ENCODE measurements at regions not wholly inside any gene's neighbourhood (a gene's known extent, or its start where the extent isn't known, plus 50 kb on each side); places are given as distances from the start of the nearest gene placed in this dataset.

DNA sequence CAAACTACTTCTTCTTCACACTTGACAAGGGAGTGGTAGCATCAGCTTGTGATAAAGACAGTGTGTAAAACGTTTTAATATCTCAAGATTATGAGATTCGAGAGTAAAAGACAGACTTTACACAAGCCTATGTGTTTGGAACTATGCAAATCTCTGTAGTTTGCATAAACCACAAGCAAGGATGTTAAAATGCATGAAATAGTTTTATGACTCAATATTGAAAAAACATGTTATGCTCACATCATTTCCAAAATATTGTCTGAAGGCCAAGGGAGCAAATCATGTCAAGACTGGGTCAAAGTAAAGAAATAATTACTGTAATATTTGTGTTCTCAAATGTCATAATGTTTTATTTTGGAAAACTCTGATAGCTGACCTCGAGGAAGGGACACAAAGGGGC lies 316.8 kb upstream of the KLF12 start:
- DNase-seq, result no peak

DNA sequence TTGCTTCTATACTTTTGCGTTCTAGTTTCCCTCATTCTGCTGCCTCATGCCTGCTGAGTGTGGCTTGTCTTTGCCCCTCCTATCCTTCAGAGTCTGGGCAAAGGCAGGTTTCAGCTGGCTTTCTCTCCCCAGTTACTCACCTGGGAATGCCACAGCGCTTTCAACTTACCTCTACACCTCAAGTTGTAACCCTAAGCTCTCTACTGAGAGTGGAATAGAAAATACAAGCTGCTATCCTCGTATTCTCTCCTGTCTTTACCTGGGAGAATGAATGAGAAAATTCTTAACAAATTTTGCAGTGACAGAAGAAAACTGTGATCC lies 316.3 kb upstream of the KLF12 start:
- DNase-seq, result no peak

- no peak for DNase-seq
Observed at GRCh38 chr13:74449811-74450524, 315.8 kb upstream of the KLF12 start.

DNA sequence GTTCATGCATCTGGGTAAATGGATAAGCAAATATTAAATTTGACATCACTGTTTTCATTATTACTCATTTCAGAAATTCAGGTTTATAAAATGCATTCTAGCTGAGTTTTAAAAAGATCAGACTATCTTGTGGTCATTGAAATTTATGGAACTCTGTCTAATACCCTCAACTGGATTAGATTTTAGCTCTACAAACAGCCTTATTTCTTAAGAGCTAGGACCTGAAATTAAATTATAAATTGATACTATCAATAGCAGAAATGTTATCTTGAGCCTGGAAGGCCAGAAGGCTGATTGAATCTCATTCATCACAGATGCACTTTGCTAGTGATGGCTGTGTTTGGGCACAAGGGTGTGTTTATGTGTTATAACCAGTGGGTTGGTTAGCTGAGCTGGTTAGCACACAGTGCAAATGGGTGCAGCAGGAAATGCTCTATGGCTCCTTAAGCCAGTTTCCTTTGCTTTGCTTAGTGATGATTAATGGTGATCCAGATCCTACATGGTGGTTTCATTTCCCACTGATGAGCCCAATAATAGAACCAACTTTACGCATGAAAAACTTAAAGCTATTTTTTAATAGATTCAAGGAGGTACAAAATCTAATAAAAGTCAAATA lies 310.8 kb upstream of the KLF12 start:
- no peak for DNase-seq

DNA sequence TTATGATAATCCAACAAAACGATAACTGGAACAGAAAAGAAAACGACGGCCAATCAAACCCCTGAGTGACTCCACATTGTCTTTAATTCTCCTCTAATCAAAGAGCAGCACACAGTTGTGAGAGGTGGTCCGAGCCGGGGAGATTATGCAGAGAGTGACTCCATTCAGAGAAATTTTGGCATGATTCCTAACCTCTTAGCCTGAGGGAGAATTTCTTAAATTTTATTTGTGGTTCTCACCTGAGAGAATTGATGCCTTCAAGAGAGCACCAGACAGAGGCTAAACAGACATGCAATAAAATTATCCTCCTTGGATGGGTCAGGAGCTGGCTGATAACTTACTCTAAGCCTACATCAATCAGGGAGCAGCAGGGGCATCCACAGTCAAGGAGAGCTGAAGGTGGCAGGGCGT lies 310.0 kb upstream of the KLF12 start:
- no peak for DNase-seq

DNA sequence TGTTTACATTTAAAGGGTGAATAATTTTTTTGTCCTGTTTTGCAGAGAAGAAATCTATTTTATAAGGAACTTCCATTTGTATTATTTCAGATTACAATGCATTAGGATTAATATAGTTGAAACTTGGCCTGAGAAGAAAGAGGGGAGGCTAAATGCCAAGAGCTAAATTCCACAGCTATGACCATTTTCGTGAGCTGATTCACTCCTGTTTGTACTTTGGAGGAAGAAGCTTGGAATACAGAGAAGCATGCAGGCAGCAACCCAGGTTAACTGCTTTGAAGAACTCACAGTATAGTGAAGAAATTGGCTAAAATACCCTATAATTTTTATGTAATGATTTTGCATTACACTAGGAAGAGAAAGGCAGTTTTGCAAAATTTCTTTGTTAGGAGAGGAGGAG lies 309.4 kb upstream of the KLF12 start:
- no peak for DNase-seq

DNA sequence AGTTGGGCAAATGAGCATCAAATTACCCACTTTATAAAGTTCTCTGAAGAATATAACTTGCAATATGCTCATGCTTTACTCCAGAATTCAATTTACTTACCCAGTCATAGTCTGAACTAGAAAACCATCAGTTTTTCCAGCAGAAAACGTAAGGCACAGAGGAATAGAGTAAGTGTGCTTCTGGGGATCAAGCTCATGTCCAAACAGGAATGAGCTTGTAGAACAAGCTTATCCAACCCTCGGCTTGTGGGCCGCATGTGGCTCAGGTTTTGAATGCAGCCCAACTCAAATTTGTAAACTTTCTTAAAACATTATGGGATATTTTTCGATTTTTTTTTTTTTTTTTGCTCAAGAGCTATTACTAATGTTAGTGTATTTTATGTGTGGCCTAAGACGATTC lies 308.5 kb upstream of the KLF12 start:
- no peak for DNase-seq

DNA sequence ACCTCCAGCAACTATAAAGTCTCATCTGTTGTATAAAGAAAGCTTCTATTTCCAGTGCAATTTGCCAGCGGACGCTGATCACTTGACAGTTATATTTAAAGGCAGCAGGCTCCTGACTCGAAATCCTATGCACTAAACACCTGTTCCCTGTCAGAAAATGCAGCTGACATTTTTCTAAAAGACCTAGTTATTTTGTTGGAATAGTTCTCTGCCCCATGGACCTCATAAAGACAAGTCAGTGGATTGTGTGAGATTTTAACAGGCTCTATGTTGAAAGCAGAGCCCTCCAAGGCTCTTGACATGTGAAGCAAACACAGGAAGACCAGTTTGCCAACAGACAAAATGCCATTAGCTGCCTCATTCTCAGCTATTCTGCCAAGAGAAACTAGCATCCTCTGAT lies 304.7 kb upstream of the KLF12 start:
- no peak for DNase-seq

- DNase-seq, result no peak
Observed at GRCh38 chr13:74434782-74435181, 300.6 kb upstream of the KLF12 start.

DNA sequence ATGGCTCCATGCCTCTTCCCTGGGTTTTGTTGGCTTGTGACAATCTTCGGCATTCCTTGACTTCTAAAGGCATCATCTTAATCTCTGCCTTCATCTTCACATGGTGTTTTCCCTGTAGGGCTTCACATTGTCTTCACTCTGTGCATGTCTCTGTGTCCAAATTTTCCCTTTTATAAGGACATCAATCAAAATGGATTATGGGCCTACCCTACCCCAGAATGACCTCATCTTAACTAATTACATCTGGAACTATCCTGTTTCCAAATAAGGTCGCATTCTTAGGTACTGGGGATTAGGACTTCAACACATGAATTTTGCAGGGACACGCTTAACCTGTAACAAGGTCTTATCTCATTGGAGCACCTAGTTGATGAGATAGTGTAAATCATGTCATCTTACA lies 290.3 kb upstream of the KLF12 start:
- DNase-seq, result no peak

DNA sequence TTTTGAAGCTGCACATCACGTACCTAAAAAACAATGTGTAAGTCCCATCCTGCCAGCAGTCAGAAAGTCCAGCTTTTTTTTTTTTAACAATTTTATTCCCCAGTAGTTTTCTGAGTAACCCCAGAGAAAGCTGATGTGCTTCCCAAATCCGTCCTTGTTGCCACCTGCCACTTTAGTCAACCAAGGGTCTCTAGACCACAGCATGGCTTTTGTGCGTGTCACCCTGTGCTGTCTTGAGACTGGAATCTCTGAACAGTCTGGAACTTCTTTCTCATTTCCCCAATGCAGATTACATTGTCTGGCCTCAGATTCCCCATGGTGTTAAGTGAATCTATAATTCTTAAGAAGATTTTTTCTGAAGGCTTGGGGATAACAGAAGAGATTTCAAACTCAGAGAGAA lies 289.2 kb upstream of the KLF12 start:
- no peak for DNase-seq

GRCh38 chr13:74414458-74414857 lies 280.3 kb upstream of the KLF12 start:
- no peak for DNase-seq

GRCh38 chr13:74413482-74413881 lies 279.3 kb upstream of the KLF12 start:
- DNase-seq, result no peak

- no peak for DNase-seq
Observed at GRCh38 chr13:74409551-74409950, 275.3 kb upstream of the KLF12 start.

DNA sequence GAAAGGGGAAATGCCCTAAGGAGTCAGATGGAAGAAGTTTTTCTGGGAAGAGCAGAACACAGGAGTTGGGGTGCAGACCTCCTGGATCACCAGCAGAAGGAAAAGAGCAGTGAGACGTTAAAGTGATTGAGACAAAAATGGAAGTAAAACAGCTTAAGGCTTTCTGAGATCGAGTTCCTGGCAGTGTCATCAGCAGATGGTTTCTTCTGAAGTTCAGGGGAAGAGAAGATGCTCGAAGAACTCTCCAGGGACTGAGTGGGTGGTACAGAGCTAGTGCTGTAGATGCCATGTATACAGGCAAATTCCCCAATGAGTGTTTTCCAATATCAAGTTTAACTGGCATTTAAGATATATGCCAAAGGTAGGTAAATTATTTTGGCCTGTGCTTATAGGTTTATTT lies 272.2 kb upstream of the KLF12 start:
- no peak for DNase-seq

DNA sequence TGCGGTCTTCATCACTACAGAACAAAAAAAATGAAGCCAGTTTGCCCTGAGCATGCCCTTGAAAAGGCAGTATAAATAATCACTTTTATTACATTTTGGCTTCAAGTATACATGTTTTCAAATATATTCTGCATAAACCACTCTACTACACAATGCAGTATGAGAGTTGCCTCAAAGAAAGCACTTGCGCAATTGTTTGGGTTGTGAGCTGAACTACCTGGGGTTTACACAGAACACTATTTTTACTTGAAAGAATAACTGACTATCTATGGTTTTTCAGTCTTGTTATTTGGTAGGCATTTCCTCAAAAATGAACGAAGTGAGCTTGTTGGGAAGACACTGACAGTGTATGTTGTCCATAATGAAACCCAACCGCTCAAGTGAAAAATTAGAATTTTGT lies 264.4 kb upstream of the KLF12 start:
- no peak for DNase-seq

- no peak for DNase-seq
Observed at GRCh38 chr13:74389056-74389455, 254.9 kb upstream of the KLF12 start.

DNA sequence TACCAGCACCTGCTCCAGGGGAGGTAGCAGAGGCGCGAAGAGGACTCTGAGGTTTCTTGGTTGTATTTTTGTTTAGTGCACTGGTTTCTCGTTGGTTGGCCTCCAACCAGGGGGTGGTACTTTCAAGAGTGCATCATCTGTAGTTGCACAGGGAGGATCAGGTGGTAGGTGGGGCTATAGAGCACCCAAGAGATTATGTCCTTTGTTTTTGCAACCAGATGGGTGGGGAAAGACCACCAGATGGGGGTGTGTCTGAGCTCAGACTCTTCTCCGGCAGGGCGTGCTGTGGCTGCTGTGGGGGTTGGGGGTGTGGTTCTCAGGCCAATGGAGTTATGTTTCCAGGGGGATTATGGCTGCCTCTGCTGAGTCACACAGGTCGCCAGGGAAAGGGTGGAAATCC lies 254.4 kb upstream of the KLF12 start:
- DNase-seq, result no peak

- no peak for DNase-seq
Observed at GRCh38 chr13:74372511-74372910, 238.3 kb upstream of the KLF12 start.

- no peak for DNase-seq
Observed at GRCh38 chr13:74367193-74367592, 233.0 kb upstream of the KLF12 start.

DNA sequence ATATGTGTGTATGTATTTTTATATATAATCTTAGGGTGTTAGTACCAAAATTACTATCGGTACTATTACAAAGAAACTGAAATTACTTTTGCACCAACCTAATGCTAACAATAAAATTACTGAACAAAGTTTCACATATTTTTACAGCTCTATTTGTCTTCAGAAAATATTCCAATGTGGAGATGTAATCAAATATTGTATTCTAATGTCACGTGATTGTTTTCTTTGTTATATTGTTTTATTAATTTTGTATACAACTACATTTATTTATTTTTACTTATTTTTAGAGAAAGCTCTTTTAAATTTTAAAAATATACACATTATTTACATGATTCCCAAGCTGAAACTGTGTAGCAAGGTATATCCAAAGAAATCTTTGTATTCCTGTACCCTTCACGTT lies 227.1 kb upstream of the KLF12 start:
- no peak for DNase-seq

DNA sequence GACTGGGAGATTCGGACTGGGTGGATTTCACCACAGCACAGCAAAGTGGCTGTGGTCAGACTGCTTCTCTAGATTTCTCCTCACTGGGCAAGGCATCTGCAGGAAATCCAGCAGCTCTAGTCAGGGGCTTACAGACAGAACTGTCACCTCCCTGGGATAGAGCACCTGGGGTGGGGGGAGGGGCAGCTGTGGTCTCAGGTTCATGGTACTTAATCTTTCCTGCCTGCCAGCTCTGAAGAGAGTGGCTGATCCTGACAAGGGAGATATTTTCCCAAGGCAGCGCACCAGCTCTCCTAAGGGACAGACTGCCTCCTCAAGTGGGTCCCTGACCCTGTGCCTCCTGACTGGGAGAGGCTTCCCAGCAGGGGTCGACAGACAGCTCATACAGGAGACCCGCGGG lies 212.8 kb upstream of the KLF12 start:
- DNase-seq, result no peak

- no peak for DNase-seq
Observed at GRCh38 chr13:74338341-74338740, 204.1 kb upstream of the KLF12 start.

DNA sequence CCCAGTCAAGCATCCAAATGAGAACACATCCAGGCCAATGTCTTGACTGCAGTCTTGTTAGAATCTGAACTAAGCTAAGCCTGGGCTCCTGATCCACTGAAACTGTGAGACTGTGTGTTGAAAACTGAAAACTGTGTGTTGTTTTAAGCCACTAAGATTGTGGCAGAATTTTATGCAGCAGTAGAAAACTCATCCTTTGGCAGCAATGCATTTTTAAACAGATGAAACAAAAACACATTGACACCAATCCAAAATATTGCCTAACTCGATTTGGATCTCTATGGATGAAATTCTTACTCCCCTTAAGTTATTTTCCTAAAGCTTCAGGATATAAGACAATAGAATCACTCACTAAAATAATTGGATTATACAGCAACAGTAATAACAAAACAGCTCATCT lies 202.3 kb upstream of the KLF12 start:
- no peak for DNase-seq

- DNase-seq, result no peak
Observed at GRCh38 chr13:74335370-74335769, 201.2 kb upstream of the KLF12 start.
